OCI-LY3 (cell line): ENCODE measurements at regions not wholly inside any gene's neighbourhood (a gene's known extent, or its start where the extent isn't known, plus 50 kb on each side); places are given as distances from the start of the nearest gene placed in this dataset.

Experiments used
- CTCF ChIP-seq: fragments of 200-600, 300-600 bp; sonication (generic); IDR thresholded peaks from 2 replicates; pipeline ENCODE4 v1.5.1; 2014; ENCODE audit warnings: antibody characterized with exemption, low read length, low read depth
- EZH2phosphoT487 ChIP-seq: fragments of 200-600 bp; shearing (Covaris generic); IDR thresholded peaks from 2 replicates; pipeline ENCODE4 v1.6.1; 2018; ENCODE audit warnings: antibody characterized with exemption, mixed run types, low read depth

GRCh38 chr18:41226186-41226585, 728.8 kb upstream of the PIK3C3 start:
- no peak for TF ChIP-seq CTCF
- TF ChIP-seq EZH2phosphoT487, result no peak
